Epithelial cell of prostate (primary cell): ENCODE measurements at regions not wholly inside any gene's neighbourhood (a gene's known extent, or its start where the extent isn't known, plus 50 kb on each side); places are given as distances from the start of the nearest gene placed in this dataset.

ENCODE experiments used
- DNase-seq: peaks from one replicate; pipeline ENCODE4 v3.0.0-alpha.2; 2011; ENCODE audit warnings: low read depth, low spot score
- H3K27ac ChIP-seq: fragments of 450-650 bp; 2 replicates; pipeline ENCODE4 v1.5.1; 2017; ENCODE audit warnings: mild to moderate bottlenecking

- no peak for DNase-seq
- H3K27ac ChIP-seq = no peak overlapping the region
Measured at GRCh38 chr1:208909011-208909984, 665.1 kb upstream of the PLXNA2 start.

GRCh38 chr1:208910161-208910560 lies 666.0 kb upstream of the PLXNA2 start:
- DNase-seq = no peak
- H3K27ac ChIP-seq = no peak overlapping the region

- DNase-seq = peak; percentile 12
- peak overlapping the region; percentile 82 for H3K27ac ChIP-seq
Measured at GRCh38 chr1:208917281-208917680, 666.2 kb upstream of the CAMK1G start.

- peak overlapping the region; percentile 82 for H3K27ac ChIP-seq
- DNase-seq = peak; percentile 34
Measured at GRCh38 chr1:208917723-208918122, 665.8 kb upstream of the CAMK1G start.

- peak overlapping the region; percentile 82 for H3K27ac ChIP-seq
- no peak for DNase-seq
Measured at GRCh38 chr1:208918160-208918559, 665.4 kb upstream of the CAMK1G start.

- H3K27ac ChIP-seq = peak overlapping the region; percentile 82
- peak; percentile 26 for DNase-seq
Measured at GRCh38 chr1:208919371-208919770, 664.1 kb upstream of the CAMK1G start.

GRCh38 chr1:208921259-208921658 lies 662.3 kb upstream of the CAMK1G start:
- H3K27ac ChIP-seq = peak overlapping the region; percentile 55
- peak; percentile 36 for DNase-seq

GRCh38 chr1:208923456-208923855 lies 660.1 kb upstream of the CAMK1G start:
- no peak overlapping the region for H3K27ac ChIP-seq
- no peak for DNase-seq

GRCh38 chr1:208923946-208924720 lies 659.4 kb upstream of the CAMK1G start:
- no peak for DNase-seq
- H3K27ac ChIP-seq = no peak overlapping the region

GRCh38 chr1:208924928-208925327 lies 658.6 kb upstream of the CAMK1G start:
- no peak for DNase-seq
- H3K27ac ChIP-seq = no peak overlapping the region

GRCh38 chr1:208928349-208929010 lies 655.0 kb upstream of the CAMK1G start:
- peak overlapping the region; percentile 35 for H3K27ac ChIP-seq
- no peak for DNase-seq

GRCh38 chr1:208929575-208929974 lies 653.9 kb upstream of the CAMK1G start:
- peak; percentile 50 for DNase-seq
- peak overlapping the region; percentile 35 for H3K27ac ChIP-seq

- no peak for DNase-seq
Measured at GRCh38 chr1:208931936-208932335, 651.6 kb upstream of the CAMK1G start.

GRCh38 chr1:208933984-208934525 lies 649.5 kb upstream of the CAMK1G start:
- no peak overlapping the region for H3K27ac ChIP-seq
- DNase-seq = no peak

More at GRCh38 chr1:208931936-208932335, 651.6 kb upstream of the CAMK1G start:
- H3K27ac ChIP-seq = no peak overlapping the region

GRCh38 chr1:208934933-208935332 lies 648.6 kb upstream of the CAMK1G start:
- peak; percentile 69 for DNase-seq
- peak overlapping the region; percentile 51 for H3K27ac ChIP-seq

GRCh38 chr1:208935517-208936187 lies 647.9 kb upstream of the CAMK1G start:
- H3K27ac ChIP-seq = peak overlapping the region; percentile 51

GRCh38 chr1:208939537-208940085 lies 643.9 kb upstream of the CAMK1G start:
- DNase-seq = no peak
- H3K27ac ChIP-seq = no peak overlapping the region

More at GRCh38 chr1:208935517-208936187, 647.9 kb upstream of the CAMK1G start:
- DNase-seq = no peak

GRCh38 chr1:208942394-208943130 lies 641.0 kb upstream of the CAMK1G start:
- no peak for DNase-seq
- H3K27ac ChIP-seq = no peak overlapping the region

- no peak for DNase-seq
Measured at GRCh38 chr1:208943291-208943690, 640.2 kb upstream of the CAMK1G start.

More at GRCh38 chr1:208943291-208943690, 640.2 kb upstream of the CAMK1G start:
- H3K27ac ChIP-seq = no peak overlapping the region
